EH (cell line): ENCODE measurements at regions not wholly inside any gene's neighbourhood (a gene's known extent, or its start where the extent isn't known, plus 50 kb on each side); places are given as distances from the start of the nearest gene placed in this dataset.

Experiments
- DNase-seq: peaks from one replicate; pipeline ENCODE4 v3.0.0-alpha.2; 2015; ENCODE audit warnings: low read depth

DNA sequence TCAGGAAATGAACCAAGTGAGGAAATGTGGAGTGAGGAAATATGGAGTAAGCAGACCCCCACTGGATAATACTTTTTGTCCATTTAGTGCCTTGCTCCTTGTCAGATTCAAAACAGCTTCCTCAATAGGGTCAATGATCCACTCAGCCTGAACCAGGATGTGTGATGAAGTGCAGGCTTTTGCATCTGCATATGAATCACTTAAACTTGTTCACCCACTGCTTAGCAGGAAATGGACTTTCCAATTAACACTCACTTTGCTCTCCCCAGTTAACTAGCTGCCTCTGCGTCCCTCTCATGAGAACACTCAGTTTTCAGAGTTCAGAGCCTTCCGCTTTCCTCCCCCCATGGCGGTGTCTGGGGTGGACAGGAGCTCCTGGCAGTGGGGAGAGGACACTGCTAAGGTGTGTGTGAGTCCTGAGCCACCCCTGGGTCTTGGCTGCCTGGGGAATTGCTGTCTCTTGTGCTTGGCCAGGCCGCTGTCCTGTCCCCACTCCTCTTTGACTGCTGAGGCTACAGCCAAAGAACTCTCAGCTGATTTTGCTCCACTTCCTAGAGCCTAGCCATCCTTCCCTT lies 621.8 kb downstream of the CDH26 start:
- no peak for DNase-seq

DNA sequence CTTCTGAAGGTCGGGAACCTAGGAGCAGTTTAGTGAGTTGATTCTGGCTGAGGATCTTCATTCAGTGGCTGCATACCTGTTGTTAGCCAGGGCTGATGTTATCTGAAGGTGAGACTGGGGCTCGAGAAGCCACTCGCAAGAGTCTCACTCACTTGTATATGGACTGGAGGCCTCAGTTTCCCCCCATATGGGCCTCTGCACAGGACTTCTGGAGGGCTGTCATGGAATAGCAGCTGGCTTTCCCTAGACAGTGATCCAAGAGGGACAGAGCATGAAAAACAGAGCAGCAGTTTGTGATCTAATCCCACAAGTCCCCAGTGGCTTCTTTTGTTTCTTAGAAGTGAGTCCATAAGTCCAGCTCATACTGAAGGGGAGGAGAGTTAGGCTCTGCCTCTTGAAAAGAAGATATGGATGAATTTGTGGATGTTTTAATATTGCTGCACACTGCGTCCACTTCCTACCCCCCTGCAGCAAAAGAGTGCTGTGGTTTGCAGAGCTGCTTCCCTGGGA lies 623.4 kb downstream of the CDH26 start:
- no peak for DNase-seq

GRCh38 chr20:60583741-60584140 lies 625.5 kb downstream of the CDH26 start:
- no peak for DNase-seq

DNA sequence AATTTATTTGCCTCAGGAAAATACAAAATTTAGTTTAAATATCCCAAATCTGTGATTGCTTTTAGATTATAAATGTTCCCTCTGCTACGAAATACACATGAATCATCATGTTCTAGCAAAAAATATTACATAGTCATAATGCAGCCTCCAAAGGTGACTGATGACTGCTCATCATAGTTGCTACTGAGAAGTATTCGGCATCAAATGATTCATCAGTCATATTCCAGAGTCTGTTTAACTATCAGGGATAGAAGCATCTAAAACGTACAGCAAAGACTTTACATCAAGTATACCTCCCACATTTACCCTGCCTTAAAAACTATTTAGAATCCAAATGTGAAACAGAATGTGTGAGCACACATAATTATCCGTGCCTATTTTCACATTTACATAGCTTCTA lies 626.0 kb downstream of the CDH26 start:
- no peak for DNase-seq

- no peak for DNase-seq
Observed at GRCh38 chr20:60585651-60586050, 627.4 kb downstream of the CDH26 start.

DNA sequence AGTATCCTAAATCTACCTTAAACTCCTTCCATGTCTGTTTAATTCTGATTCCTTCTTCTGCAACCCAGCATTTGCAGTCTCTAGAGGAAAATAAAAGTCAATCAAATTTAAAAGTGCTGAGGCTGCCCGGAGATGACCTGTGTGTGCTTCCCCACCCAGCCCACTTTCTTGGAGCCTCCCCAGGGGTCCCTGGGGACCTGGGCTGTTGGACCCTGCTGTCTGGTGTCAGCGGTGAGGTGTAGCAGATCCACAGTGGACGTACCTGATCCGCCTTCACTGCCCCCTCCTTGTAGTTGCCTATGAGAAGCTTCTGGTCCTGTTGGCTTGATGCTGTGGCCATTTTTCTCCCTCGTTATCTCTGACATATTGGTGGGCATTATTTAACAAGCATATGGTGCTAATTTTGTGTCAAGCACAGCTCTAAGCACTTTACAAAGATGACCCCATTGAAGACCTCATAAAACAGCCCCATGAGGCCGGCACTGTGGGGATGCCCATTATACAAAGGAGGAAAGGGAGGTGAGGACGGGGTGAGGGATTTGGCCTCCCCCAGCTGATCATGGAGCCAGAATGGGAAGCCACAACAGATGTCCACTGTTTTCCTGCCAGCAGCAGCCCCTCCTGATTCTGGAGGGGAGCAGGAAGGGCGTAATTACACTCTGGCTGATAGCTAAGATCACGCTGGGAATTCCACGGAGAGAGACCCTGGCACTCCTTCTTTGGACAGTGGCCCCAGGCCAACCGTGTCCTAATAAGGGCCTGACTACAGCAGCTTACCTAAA lies 628.2 kb downstream of the CDH26 start:
- no peak for DNase-seq

- DNase-seq = no peak
Observed at GRCh38 chr20:60587986-60588385, 629.8 kb downstream of the CDH26 start.

DNA sequence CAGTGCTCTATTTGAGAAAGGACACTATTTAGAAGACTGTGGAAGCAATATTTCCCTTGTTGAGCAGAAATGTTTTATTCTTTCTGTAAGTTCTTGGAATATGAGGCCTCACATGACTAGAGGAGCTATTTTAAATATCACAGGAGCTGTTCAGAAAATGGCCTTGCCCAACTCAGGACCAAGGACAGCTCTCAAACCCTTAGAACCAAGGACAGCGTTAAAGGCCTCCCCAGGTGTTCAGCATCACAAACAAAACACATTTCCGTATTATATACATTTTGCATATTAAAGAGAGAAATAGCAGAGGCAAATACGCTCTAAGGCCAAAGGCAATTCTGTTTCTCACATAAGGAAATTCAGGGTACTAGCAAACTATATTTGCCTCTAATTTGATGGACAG lies 631.4 kb downstream of the CDH26 start:
- DNase-seq = no peak

GRCh38 chr20:60591172-60591799 lies 633.1 kb downstream of the CDH26 start:
- no peak for DNase-seq

- DNase-seq = no peak
Observed at GRCh38 chr20:60598528-60598927, 640.3 kb downstream of the CDH26 start.

GRCh38 chr20:60599381-60599780 lies 641.2 kb downstream of the CDH26 start:
- no peak for DNase-seq

DNA sequence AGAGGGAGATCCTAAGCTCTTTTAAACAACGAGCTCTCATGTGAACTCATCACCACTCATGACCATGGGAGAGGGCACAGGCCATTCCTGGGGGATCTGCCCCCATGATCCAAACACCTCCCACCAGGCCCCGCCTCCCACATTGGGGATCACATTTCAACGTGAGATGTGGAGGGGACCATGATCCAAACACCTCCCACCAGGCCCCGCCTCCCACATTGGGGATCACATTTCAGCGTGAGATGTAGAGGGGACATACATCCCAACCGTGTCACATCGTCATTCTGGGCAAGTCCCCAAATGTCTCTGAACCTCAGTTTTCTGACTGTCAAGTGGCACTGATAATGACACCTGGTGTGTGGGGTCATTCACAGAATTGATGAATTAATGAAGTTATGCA lies 641.8 kb downstream of the CDH26 start:
- no peak for DNase-seq

GRCh38 chr20:60624066-60624465 lies 628.0 kb upstream of the CDH4 start:
- no peak for DNase-seq

GRCh38 chr20:60627751-60628565 lies 624.1 kb upstream of the CDH4 start:
- DNase-seq = no peak

DNA sequence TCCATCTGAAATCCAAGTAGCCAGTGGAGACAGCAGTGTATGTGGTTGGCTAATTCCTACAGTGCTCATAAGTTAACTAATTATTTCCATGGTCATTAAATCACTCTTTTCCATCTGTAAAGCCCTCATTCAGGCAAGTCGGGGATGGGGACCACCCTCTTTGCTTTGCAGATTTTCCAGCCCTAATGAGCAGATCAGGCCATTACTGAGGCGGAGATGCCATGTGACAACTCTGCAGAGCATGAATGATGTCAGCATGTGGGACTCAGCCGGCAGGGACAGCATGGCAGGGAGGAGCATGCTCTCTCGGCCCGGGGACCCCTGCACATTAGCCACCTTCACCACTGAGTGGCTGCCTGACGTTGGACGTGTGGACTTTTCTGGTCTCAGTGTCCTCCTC lies 623.3 kb upstream of the CDH4 start:
- DNase-seq = no peak

GRCh38 chr20:60629206-60629605 lies 622.9 kb upstream of the CDH4 start:
- no peak for DNase-seq

DNA sequence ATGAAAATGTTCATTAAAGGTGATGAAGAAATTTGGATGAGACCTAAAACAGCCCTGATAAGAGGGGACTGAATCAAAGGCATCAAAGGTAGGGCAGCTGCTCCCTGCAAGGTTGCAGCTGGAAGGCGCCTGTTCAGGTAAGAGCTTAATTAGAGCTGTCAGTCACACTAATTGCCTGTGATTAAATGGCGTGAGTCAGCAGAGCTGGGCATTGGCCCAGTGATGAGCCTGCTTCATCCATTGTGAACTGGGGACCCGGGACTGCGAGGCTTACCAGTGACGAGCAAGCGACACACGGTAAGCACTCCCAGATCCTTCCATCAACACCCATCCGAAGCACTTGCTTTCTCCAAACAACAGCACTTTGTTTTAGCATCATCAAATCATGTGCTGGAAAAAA lies 621.5 kb upstream of the CDH4 start:
- no peak for DNase-seq

DNA sequence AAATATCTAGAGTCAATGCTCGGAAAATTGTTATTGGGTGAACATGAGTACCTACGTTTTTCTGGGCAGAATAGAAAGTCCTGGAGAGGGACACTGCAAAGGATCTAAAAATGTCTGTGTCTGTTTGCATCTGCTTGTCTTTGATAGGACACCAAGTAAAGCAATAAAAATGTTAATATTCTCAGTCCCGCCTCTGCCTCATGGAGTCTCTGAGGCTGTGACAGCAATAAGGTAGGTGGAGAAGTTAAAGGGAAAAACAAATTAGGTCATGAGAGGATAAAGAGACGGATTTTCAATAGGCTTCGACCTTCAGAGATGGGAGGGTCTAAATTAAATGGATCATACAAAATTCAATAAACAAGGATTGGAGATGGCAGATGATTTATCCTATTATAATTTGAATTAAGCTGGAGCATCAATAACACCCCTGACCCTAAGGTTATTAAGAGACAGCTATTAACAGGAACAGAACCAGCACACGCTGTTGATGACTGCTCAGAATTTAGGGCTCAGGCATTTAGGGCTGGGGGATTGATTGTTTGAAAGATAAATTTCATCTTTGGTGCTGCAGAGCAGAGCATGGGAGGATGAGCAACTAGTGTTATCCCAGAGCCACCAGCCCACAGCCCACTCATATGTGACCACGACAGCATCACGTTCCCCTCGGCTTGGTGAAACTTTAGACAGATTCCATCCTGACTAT lies 620.3 kb upstream of the CDH4 start:
- DNase-seq = no peak

DNA sequence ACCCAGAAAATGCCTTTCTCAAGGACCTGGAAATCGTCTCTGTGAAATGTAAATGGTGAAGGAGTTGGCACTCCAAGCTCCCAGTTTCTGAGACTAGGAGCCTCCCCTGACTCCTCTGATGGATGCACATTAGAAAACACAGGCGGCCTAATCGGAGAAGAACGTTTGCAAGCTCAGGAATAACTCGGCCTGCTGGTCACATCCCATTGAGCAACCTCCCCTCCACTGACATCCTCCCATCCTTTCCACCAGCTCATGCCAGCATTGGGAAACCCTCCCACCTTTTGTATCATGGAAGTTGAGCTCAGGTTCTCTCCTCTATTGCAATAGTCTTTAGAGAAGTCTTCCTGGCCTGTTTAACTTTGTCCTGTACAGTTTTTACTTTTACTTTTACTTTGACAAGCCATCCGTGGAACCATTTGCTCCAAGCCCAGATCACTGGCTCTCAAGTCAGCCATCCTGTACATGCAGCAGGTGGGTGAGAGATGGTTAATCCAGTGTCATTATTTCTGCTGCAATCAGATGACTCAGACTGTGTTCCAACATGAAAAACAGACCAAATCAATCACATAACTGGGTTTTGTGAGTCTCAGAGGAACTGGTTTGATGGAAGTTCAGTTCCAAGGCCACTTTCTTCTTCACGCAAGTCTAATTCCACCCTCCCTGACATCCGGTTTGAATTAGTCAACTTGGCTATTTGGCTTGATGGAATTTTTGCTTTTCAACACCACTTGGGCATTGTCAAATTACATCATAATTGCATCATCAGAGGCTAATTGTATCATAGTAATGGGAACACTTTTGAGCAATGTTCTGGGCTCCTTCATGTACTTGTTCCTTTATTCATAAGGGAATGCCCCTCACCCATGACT lies 619.4 kb upstream of the CDH4 start:
- DNase-seq = no peak

DNA sequence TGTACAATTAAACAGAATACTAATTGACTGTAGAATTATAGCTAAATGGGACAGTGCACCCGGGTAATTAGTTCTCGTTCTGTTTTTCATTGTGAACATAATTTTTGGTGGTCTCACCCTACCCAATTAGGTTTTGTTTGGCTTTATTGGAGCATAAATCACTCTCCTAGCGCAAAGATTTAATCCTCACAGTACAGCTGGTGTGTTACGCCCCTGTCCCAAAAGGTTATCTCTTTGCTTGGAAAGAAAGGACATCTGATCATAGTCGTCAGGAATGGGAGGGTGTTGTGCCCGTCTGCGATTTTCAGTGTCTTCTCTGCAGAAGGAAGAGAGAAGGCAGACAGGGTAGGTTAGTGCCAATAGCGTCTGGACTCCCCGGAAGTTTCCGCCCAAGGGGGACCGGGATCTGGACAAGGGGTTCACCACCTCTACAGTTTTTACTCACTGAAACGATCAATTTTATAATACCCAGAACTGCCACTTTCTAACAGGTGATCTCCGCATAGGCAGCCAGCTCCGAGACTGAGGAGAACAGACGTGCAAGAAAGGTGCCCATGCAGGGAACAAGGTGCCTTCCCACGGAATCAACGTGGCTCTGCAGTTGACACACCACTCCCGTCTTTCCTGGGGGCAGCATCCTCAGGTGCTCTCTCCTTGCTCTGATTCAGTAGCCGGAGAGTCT lies 617.4 kb upstream of the CDH4 start:
- no peak for DNase-seq
